Gastrocnemius medialis (tissue), 4 donors: ENCODE measurements at regions not wholly inside any gene's neighbourhood (a gene's known extent, or its start where the extent isn't known, plus 50 kb on each side); places are given as distances from the start of the nearest gene placed in this dataset.

Experiments used
- CTCF ChIP-seq, 5 experiments: fragments of 450-650 bp in 3 of 5; fragments of 200-600 bp in 2 of 5; sonication (generic) in 2 of 5; IDR thresholded peaks in 4 of 5; conservative IDR thresholded peaks in 1 of 5; 1 replicate in 4 of 5; 2 replicates in 1 of 5; pipeline ENCODE4 v1.5.1; 2016 to 2019; ENCODE audit warnings: antibody characterized with exemption in 5 of 5, mild to moderate bottlenecking in 3 of 5, moderate library complexity in 3 of 5
- POLR2A ChIP-seq, 2 donors: fragments of 450-650 bp; IDR thresholded peaks; one replicate each; pipeline ENCODE4 v1.6.1; 2017; ENCODE audit warnings: antibody characterized with exemption in 2 of 2, mild to moderate bottlenecking in 2 of 2, moderate library complexity in 2 of 2

- TF ChIP-seq CTCF (IDR thresholded peaks at IDR 0.05 in 4 of 5, conservative IDR thresholded peaks at IDR 0.05 in 1 of 5) (no peak), POLR2A (IDR thresholded peaks at IDR 0.05) (no peak)
Measured at GRCh38 chr13:90974249-90974975, 373.1 kb upstream of the MIR17HG start.
